ENCODE measurements at regions not wholly inside any gene's neighbourhood (a gene's known extent, or its start where the extent isn't known, plus 50 kb on each side); places are given as distances from the start of the nearest gene placed in this dataset.
"Not testable (repeated sequence)": the region's sequence is repeated elsewhere in the genome, so short reads cannot be mapped to it uniquely, and the experiment has no call there.

DNA sequence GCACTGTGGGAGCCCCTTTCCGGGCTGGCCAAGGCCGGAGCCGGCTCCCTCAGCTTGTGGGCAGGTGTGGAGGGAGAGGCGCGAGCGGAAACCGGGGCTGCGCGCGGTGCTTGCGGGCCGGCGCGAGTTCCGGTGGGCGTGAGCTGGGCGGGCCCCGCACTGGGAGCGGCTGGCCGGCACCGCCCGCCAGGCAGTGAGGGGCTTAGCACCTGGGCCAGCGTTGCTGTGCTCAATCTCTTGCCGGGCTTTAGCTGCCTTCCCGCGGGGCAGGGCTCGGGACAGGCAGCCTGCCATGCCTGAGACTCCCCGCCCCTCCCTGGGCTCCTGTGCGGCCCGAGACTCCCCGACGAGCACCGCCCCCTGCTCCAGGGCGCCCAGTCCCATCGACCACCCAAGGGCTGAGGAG is 405.2 kb upstream of the PRR20A start:
- Histone ChIP-seq H3K9ac (ENCODE audit: low read length) (peak overlapping the region; percentile 61), H3K4me3 (ENCODE audit: low read length) (peak overlapping the region; percentile 76), H3K27ac (ENCODE audit: low read length) (no peak overlapping the region)

GRCh38 chr13:56736966-56737365 is 403.8 kb upstream of the PRR20A start:
- Histone ChIP-seq H3K4me3 (ENCODE audit: low read length) (no peak overlapping the region), H3K4me1 (ENCODE audit: control insufficient read depth, low read depth, low read length) (no peaks in the 10 kb centered on the region), H3K9ac (ENCODE audit: low read length) (no peak overlapping the region), H3K36me3 (ENCODE audit: control insufficient read depth, low read depth, low read length) (no peaks in the 10 kb centered on the region), H3K27me3 (ENCODE audit: control insufficient read depth, insufficient read depth, low read length) (no peaks in the 10 kb centered on the region), H3K9me3 (ENCODE audit: control insufficient read depth, low read depth, low read length) (no peaks in the 10 kb centered on the region), H3K27ac (ENCODE audit: low read length) (no peak overlapping the region)

More for the DNA sequence above, 405.2 kb upstream of the PRR20A start:
- no peaks in the 10 kb centered on the region for H3K4me1 ChIP-seq (ENCODE audit: control insufficient read depth, low read depth, low read length)
- H3K36me3 ChIP-seq (ENCODE audit: control insufficient read depth, low read depth, low read length), result no peaks in the 10 kb centered on the region
- no peaks in the 10 kb centered on the region for H3K27me3 ChIP-seq (ENCODE audit: control insufficient read depth, insufficient read depth, low read length)
- no peaks in the 10 kb centered on the region for H3K9me3 ChIP-seq (ENCODE audit: control insufficient read depth, low read depth, low read length)

- Histone ChIP-seq H3K4me3 (ENCODE audit: low read length) (no peak overlapping the region), H3K27ac (ENCODE audit: low read length) (no peak overlapping the region), H3K27me3 (ENCODE audit: control insufficient read depth, insufficient read depth, low read length) (no peaks in the 10 kb centered on the region), H3K9me3 (ENCODE audit: control insufficient read depth, low read depth, low read length) (no peaks in the 10 kb centered on the region), H3K9ac (ENCODE audit: low read length) (no peak overlapping the region), H3K4me1 (ENCODE audit: control insufficient read depth, low read depth, low read length) (no peaks in the 10 kb centered on the region), H3K36me3 (ENCODE audit: control insufficient read depth, low read depth, low read length) (no peaks in the 10 kb centered on the region)
Measured at GRCh38 chr13:56752636-56753035, 388.1 kb upstream of the PRR20A start.

DNA sequence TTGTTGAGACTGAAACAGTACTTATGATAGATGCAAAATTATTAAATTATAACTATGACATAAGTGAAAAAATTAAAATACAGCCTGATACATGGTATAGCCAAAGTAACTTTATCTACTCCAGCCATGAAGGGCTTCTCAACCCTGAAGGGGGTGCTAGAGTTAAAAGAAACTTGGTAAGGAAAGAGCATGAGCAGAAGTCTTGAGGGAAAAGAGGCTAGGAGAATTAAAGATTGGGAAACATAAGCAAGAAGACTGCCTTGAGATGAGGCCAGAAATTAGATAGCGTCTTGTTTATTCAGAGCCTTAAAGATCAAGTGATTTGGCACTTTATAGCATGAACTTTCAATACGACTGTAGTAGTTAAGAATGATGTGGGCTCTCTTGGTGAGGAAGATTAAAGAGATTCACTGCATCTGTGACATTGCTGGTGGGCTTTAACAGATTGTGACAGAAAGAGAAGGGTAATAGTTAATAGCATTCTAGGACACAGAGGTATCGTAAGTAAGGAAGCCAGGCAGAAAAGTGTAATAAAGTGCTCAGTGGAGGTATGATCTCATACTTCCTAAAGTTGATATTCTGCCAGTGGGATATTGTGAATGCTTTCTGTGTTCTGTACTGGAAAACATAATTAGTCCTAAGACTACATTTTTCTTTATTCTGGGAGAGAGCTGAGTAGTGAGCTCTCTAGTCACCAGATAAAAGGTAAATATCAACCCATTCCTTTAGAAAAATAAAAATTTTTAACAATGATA is 385.4 kb upstream of the PRR20A start:
- H3K9ac ChIP-seq (ENCODE audit: low read length), result no peak overlapping the region
- no peak overlapping the region for H3K27ac ChIP-seq (ENCODE audit: low read length)
- no peak overlapping the region for H3K4me3 ChIP-seq (ENCODE audit: low read length)
- H3K27me3 ChIP-seq (ENCODE audit: control insufficient read depth, insufficient read depth, low read length), result no peaks in the 10 kb centered on the region
- no peaks in the 10 kb centered on the region for H3K4me1 ChIP-seq (ENCODE audit: control insufficient read depth, low read depth, low read length)
- H3K36me3 ChIP-seq (ENCODE audit: control insufficient read depth, low read depth, low read length), result no peaks in the 10 kb centered on the region
- H3K9me3 ChIP-seq (ENCODE audit: control insufficient read depth, low read depth, low read length), result no peaks in the 10 kb centered on the region

DNA sequence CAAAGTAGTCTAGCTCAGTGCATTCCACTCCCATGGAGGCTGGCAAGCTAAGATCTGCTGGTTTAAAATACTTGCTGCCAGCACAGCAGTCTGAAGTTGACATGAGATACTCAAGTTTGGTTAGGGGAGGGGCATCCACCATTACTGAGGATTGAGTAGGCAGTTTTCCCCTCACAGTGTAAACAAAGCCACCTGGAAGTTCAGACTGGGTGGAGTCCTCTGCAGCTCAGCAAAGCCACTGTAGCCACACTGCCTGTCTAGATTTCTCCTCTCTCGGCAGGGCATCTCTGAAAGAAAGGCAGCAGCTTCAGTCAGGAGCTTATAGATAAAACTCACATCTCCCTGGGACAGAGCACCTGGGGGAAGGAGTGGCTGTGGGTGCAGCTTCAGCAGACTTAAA is 377.4 kb upstream of the PRR20A start:
- H3K9ac ChIP-seq (ENCODE audit: low read length); H3K9me3 ChIP-seq (ENCODE audit: control insufficient read depth, low read depth, low read length); H3K27ac ChIP-seq (ENCODE audit: low read length); H3K36me3 ChIP-seq (ENCODE audit: control insufficient read depth, low read depth, low read length); H3K4me1 ChIP-seq (ENCODE audit: control insufficient read depth, low read depth, low read length); H3K4me3 ChIP-seq (ENCODE audit: low read length); H3K27me3 ChIP-seq (ENCODE audit: control insufficient read depth, insufficient read depth, low read length): not testable (repeated sequence)

GRCh38 chr13:56773148-56773547 is 367.6 kb upstream of the PRR20A start:
- H3K27me3 ChIP-seq (ENCODE audit: control insufficient read depth, insufficient read depth, low read length), result no peaks in the 10 kb centered on the region
- no peak overlapping the region for H3K9ac ChIP-seq (ENCODE audit: low read length)
- H3K4me3 ChIP-seq (ENCODE audit: low read length), result no peak overlapping the region
- H3K4me1 ChIP-seq (ENCODE audit: control insufficient read depth, low read depth, low read length), result no peaks in the 10 kb centered on the region
- H3K9me3 ChIP-seq (ENCODE audit: control insufficient read depth, low read depth, low read length), result no peaks in the 10 kb centered on the region
- no peak overlapping the region for H3K27ac ChIP-seq (ENCODE audit: low read length)
- no peaks in the 10 kb centered on the region for H3K36me3 ChIP-seq (ENCODE audit: control insufficient read depth, low read depth, low read length)

DNA sequence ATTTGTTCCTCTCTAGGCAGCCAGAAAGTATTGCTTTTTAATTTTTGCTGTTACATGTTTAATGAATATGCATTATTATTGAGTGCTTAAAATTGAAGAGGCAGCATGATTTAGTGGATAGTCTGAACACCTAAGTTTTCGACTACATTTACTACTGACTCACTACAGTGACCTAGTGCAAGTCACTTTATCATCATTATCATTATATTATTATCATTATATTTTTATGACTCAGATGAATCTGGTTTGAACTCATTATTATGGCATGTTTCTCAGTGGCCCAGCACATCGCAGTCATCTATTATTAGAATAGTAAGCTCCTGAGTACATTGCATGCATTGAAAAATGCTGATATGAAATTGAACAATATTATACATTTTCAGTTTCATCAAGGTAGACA is 351.2 kb upstream of the PRR20A start:
- H3K27me3 ChIP-seq (ENCODE audit: control insufficient read depth, insufficient read depth, low read length), result no peaks in the 10 kb centered on the region
- no peaks in the 10 kb centered on the region for H3K4me1 ChIP-seq (ENCODE audit: control insufficient read depth, low read depth, low read length)
- no peak overlapping the region for H3K27ac ChIP-seq (ENCODE audit: low read length)
- H3K36me3 ChIP-seq (ENCODE audit: control insufficient read depth, low read depth, low read length), result no peaks in the 10 kb centered on the region
- H3K4me3 ChIP-seq (ENCODE audit: low read length), result no peak overlapping the region
- no peak overlapping the region for H3K9ac ChIP-seq (ENCODE audit: low read length)
- no peaks in the 10 kb centered on the region for H3K9me3 ChIP-seq (ENCODE audit: control insufficient read depth, low read depth, low read length)

- no peaks in the 10 kb centered on the region for H3K4me1 ChIP-seq (ENCODE audit: control insufficient read depth, low read depth, low read length)
- no peak overlapping the region for H3K4me3 ChIP-seq (ENCODE audit: low read length)
- H3K36me3 ChIP-seq (ENCODE audit: control insufficient read depth, low read depth, low read length), result no peaks in the 10 kb centered on the region
- no peaks in the 10 kb centered on the region for H3K9me3 ChIP-seq (ENCODE audit: control insufficient read depth, low read depth, low read length)
- no peaks in the 10 kb centered on the region for H3K27me3 ChIP-seq (ENCODE audit: control insufficient read depth, insufficient read depth, low read length)
- H3K9ac ChIP-seq (ENCODE audit: low read length), result no peak overlapping the region
- no peak overlapping the region for H3K27ac ChIP-seq (ENCODE audit: low read length)
Measured at GRCh38 chr13:56837161-56837560, 303.6 kb upstream of the PRR20A start.

- Histone ChIP-seq H3K36me3 (ENCODE audit: control insufficient read depth, low read depth, low read length) (no peaks in the 10 kb centered on the region), H3K9me3 (ENCODE audit: control insufficient read depth, low read depth, low read length) (no peaks in the 10 kb centered on the region), H3K27me3 (ENCODE audit: control insufficient read depth, insufficient read depth, low read length) (no peaks in the 10 kb centered on the region), H3K9ac (ENCODE audit: low read length) (no peak overlapping the region), H3K4me1 (ENCODE audit: control insufficient read depth, low read depth, low read length) (no peaks in the 10 kb centered on the region), H3K4me3 (ENCODE audit: low read length) (no peak overlapping the region), H3K27ac (ENCODE audit: low read length) (no peak overlapping the region)
Measured at GRCh38 chr13:56850852-56851251, 289.9 kb upstream of the PRR20A start.

GRCh38 chr13:56861476-56861875 is 279.2 kb upstream of the PRR20A start:
- Histone ChIP-seq H3K9ac (ENCODE audit: low read length) (no peak overlapping the region), H3K27me3 (ENCODE audit: control insufficient read depth, insufficient read depth, low read length) (no peaks in the 10 kb centered on the region), H3K4me1 (ENCODE audit: control insufficient read depth, low read depth, low read length) (no peaks in the 10 kb centered on the region), H3K36me3 (ENCODE audit: control insufficient read depth, low read depth, low read length) (no peaks in the 10 kb centered on the region), H3K4me3 (ENCODE audit: low read length) (no peak overlapping the region), H3K9me3 (ENCODE audit: control insufficient read depth, low read depth, low read length) (no peaks in the 10 kb centered on the region), H3K27ac (ENCODE audit: low read length) (no peak overlapping the region)

GRCh38 chr13:56864451-56864850 is 276.3 kb upstream of the PRR20A start:
- no peak overlapping the region for H3K4me3 ChIP-seq (ENCODE audit: low read length)
- H3K27ac ChIP-seq (ENCODE audit: low read length), result no peak overlapping the region
- H3K36me3 ChIP-seq (ENCODE audit: control insufficient read depth, low read depth, low read length), result no peaks in the 10 kb centered on the region
- H3K9ac ChIP-seq (ENCODE audit: low read length), result no peak overlapping the region
- H3K4me1 ChIP-seq (ENCODE audit: control insufficient read depth, low read depth, low read length), result no peaks in the 10 kb centered on the region
- H3K27me3 ChIP-seq (ENCODE audit: control insufficient read depth, insufficient read depth, low read length), result no peaks in the 10 kb centered on the region
- H3K9me3 ChIP-seq (ENCODE audit: control insufficient read depth, low read depth, low read length), result no peaks in the 10 kb centered on the region

- H3K9me3 ChIP-seq (ENCODE audit: control insufficient read depth, low read depth, low read length), result no peaks in the 10 kb centered on the region
- H3K4me3 ChIP-seq (ENCODE audit: low read length), result no peak overlapping the region
- H3K27me3 ChIP-seq (ENCODE audit: control insufficient read depth, insufficient read depth, low read length), result no peaks in the 10 kb centered on the region
- no peaks in the 10 kb centered on the region for H3K36me3 ChIP-seq (ENCODE audit: control insufficient read depth, low read depth, low read length)
- H3K4me1 ChIP-seq (ENCODE audit: control insufficient read depth, low read depth, low read length), result no peaks in the 10 kb centered on the region
- no peak overlapping the region for H3K9ac ChIP-seq (ENCODE audit: low read length)
- H3K27ac ChIP-seq (ENCODE audit: low read length), result no peak overlapping the region
Measured at GRCh38 chr13:56865416-56865815, 275.3 kb upstream of the PRR20A start.
